ENCODE measurements at regions not wholly inside any gene's neighbourhood (a gene's known extent, or its start where the extent isn't known, plus 50 kb on each side); places are given as distances from the start of the nearest gene placed in this dataset.
A peak's percentile ranks its signal among the peaks of the same experiment; 100 is the strongest.

- ATAC-seq (peak in 1 of 4 donors; percentile 48), DNase-seq (no peak)
- Histone ChIP-seq H3K9me3 (no peaks in the 10 kb centered on the region), H3K4me1 (no peaks in the 10 kb centered on the region), H3K36me3 (no peaks in the 10 kb centered on the region), H3K27me3 (peaks cover 0 to 11% (median 0%) of the 10 kb centered on the region in 9 donors), H3K4me3 (no peak overlapping the region), H3K27ac (no peak overlapping the region)
- 35 to 67% (median 53%) methylated on average over 5 to 6 of the region's 6 CpGs for WGBS, 4 donors
- intact Hi-C loops (cut with DNase I), result no loop called here
- no peak for TF ChIP-seq POLR2A (IDR thresholded peaks at IDR 0.05)
- no peak for TF ChIP-seq CTCF (IDR thresholded peaks at IDR 0.05)
These were observed 62.7 kb upstream of the NECTIN1 start for GRCh38 chr11:119791701-119792151.

GRCh38 chr11:119791047-119791446, 62.0 kb upstream of the NECTIN1 start:
- H3K4me3 ChIP-seq, result no peak overlapping the region
- no peak for ATAC-seq
- H3K9me3 ChIP-seq, result no peaks in the 10 kb centered on the region
- H3K36me3 ChIP-seq, result no peaks in the 10 kb centered on the region
- peaks cover 0 to 13% (median 0%) of the 10 kb centered on the region in 9 donors for H3K27me3 ChIP-seq
- no peaks in the 10 kb centered on the region for H3K4me1 ChIP-seq
- H3K27ac ChIP-seq, result no peak overlapping the region
- DNase-seq, result no peak
- intact Hi-C loops (cut with DNase I), result no loop called here
- 76 to 79% (median 77%) methylated on average over 6 of the region's 6 CpGs for WGBS, 4 donors
- no peak for TF ChIP-seq POLR2A (IDR thresholded peaks at IDR 0.05)
- no peak for TF ChIP-seq CTCF (IDR thresholded peaks at IDR 0.05)

GRCh38 chr11:119790476-119790875, 61.5 kb upstream of the NECTIN1 start:
- Histone ChIP-seq H3K36me3 (no peaks in the 10 kb centered on the region), H3K9me3 (no peaks in the 10 kb centered on the region), H3K4me3 (no peak overlapping the region), H3K27ac (no peak overlapping the region), H3K4me1 (no peaks in the 10 kb centered on the region), H3K27me3 (peaks cover 0 to 13% (median 0%) of the 10 kb centered on the region in 9 donors)
- 61 to 84% (median 75%) methylated on average over 9 of the region's 9 CpGs for WGBS, 4 donors
- intact Hi-C loops (cut with DNase I), result no loop called here
- DNase-seq (no peak), ATAC-seq (no peak)
- TF ChIP-seq POLR2A (IDR thresholded peaks at IDR 0.05), result no peak
- no peak for TF ChIP-seq CTCF (IDR thresholded peaks at IDR 0.05)

GRCh38 chr11:119789766-119790407, 60.9 kb upstream of the NECTIN1 start:
- intact Hi-C loops (cut with DNase I), result no loop called here
- no peak for DNase-seq
- Histone ChIP-seq H3K27me3 (peaks cover 0 to 13% (median 0%) of the 10 kb centered on the region in 9 donors), H3K27ac (no peak overlapping the region), H3K4me1 (no peaks in the 10 kb centered on the region), H3K4me3 (no peak overlapping the region), H3K9me3 (no peaks in the 10 kb centered on the region), H3K36me3 (no peaks in the 10 kb centered on the region)
- TF ChIP-seq CTCF (IDR thresholded peaks at IDR 0.05) (no peak), POLR2A (IDR thresholded peaks at IDR 0.05) (no peak)
- WGBS, 4 donors, result 76 to 83% (median 81%) methylated on average over 9 to 11 of the region's 11 CpGs
- ATAC-seq, result no peak
